GM10266 (cell line): ENCODE measurements at regions not wholly inside any gene's neighbourhood (a gene's known extent, or its start where the extent isn't known, plus 50 kb on each side); places are given as distances from the start of the nearest gene placed in this dataset.

ENCODE experiments used
- DNase-seq: peaks from one replicate; pipeline ENCODE4 v3.0.0; 2012; ENCODE audit errors: extremely low spot score
- CTCF ChIP-seq: IDR thresholded peaks from 2 replicates; pipeline ENCODE4 v1.5.1; 2012; ENCODE audit warnings: mild to moderate bottlenecking, low read depth; ENCODE audit not compliant: control insufficient read depth, insufficient read depth; ENCODE audit errors: missing control alignments

GRCh38 chr11:86159581-86159891 lies 85.0 kb upstream of the EED start:
- TF ChIP-seq CTCF, result no peak
- no peak for DNase-seq

DNA sequence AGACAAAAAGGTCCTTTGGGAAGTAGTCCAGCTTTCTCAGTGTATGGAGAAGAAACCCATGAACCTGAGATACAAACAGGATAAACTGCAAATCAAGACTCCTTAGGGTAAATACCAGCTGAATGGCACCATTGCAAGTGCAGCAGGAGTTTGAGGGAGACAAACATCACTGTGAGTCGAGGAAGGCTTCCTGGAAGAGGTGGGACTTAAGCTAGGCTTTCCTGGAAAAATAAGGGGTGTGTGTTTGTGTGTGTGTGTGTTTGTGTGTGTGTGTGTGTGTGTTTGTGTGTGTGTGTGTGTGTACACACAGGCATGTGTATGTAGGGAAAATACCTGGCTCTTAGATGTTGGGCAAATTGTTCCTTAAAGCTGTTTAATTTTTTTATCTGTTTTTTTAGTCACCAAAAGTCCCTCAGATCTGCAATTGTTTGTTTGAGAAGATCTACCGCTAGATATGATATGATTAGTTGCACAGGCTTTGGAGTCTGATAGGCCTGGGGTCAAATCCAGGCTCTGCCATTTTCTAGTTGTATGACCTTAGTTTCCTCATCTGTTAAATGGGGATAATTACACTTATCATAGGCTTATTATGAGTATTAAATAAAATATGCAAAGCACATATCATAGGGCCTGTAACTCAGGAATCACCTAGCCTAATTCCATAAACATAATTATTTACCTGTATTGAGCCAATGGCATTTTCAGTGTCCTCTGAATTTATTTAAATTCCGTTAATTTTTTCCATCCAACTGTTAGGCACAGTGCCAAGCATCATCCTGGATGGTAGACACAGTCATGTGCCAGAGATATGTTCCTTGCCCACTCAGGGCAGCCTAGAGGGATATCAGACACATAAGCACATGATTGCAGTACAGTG lies 85.6 kb upstream of the EED start:
- no peak for TF ChIP-seq CTCF
- DNase-seq, result no peak

GRCh38 chr11:86157797-86158378 lies 86.7 kb upstream of the EED start:
- no peak for TF ChIP-seq CTCF
- DNase-seq, result no peak

DNA sequence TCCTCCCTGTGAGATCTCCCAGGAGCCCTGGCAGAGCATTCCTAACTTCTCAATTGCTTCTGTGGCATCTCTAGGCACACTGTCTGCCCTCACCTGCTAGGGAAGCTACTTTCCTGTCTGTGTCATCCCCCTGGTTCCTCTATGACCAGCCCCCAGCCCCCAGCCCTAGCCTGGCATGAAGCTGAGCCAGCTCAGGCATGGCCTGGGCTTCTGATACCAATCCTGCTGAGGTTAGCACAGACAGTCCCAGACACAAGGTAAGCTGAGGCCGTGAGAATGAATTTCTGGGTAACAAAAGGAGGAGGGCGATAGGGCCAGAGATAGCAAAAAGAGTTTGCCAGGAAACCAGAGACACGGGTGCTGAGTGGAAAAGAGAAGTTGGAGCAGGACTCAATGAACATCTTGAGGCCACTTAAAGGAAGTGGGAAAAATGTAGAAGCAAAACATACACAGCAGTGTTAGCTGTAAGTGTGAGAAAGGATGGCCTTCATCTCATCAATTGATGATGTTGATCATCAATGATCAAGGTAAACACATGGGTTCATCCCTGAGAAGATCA lies 87.6 kb upstream of the PICALM start:
- DNase-seq, result no peak
- TF ChIP-seq CTCF, result no peak

- no peak for TF ChIP-seq CTCF
- DNase-seq, result no peak
These were observed 86.4 kb upstream of the PICALM start for GRCh38 chr11:86155200-86155844.

DNA sequence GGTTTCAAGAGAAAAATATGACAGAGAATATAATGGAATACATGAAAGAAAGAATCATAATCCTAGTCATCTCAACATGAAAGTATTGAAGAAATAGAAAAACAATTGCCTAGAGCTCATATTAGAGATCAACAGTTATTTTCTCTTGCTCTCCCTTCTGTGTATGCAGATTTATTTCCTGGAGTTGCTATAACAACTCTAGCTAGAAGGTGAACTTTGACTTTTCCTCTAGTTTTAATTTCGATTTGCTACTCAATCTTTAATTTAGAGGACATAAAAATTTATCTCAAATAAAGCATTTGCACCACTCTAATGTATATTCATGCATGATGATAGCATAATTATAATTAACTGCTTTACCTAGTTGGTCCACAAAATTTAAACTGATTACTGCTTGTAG lies 84.6 kb upstream of the PICALM start:
- TF ChIP-seq CTCF, result no peak
- DNase-seq, result no peak
